Endothelial cell of umbilical vein (primary cell): ENCODE measurements at regions not wholly inside any gene's neighbourhood (a gene's known extent, or its start where the extent isn't known, plus 50 kb on each side); places are given as distances from the start of the nearest gene placed in this dataset.

Experiments used
- BruUV-seq: library from RNA; stranded (reverse); fragments of 400-500 nt; replicated peaks from 2 replicates; lab custom pipeline; 2021; lab: Mats Ljungman, UMichigan
- CTCF ChIA-PET: fragments of 300-600, 350-600 bp; sonication (Branson Sonifier 250); formaldehyde crosslinking; loops from one replicate; lab custom pipeline; 2021; ENCODE audit warnings: antibody characterized with exemption, inconsistent platforms; lab: Charles Lee
- POLR2A ChIA-PET: fragments of 300-600, 350-600 bp; sonication (Branson Sonifier 250); formaldehyde crosslinking; loops from one replicate; lab custom pipeline; 2021; ENCODE audit warnings: antibody characterized with exemption, inconsistent platforms; lab: Charles Lee
- DNase-seq: peaks from one replicate; pipeline ENCODE4 v3.0.0-alpha.2; 2011; ENCODE audit warnings: low read depth, low spot score
- FAIRE-seq: peaks from 2 replicates; lab custom pipeline; 2011; peaks lifted over from hg19 to GRCh38; lab: Jason Lieb, UNC
- H2AFZ ChIP-seq: 2 replicates; pipeline ENCODE4 v1.6.0; 2012; ENCODE audit warnings: low read depth, low read length, control low read depth, inconsistent platforms
- H3K27ac ChIP-seq: 2 replicates; pipeline ENCODE4 v1.5.1; 2011; ENCODE audit warnings: low read depth, mild to moderate bottlenecking, control low read depth, low read length, moderate library complexity; ENCODE audit not compliant: insufficient read depth
- H3K27me3 ChIP-seq, 2 experiments: 2 replicates each; pipeline versions ENCODE4 v1.6.0 to v1.6.1; 2011; ENCODE audit warnings: low read length in 2 of 2, mixed read lengths in 1 of 2; ENCODE audit not compliant: control insufficient read depth in 2 of 2, insufficient read depth in 2 of 2
- H3K36me3 ChIP-seq, 2 experiments: 2 replicates in 1 of 2; 3 replicates in 1 of 2; pipeline ENCODE4 v1.5.1; 2011; ENCODE audit warnings: low read length in 2 of 2, mild to moderate bottlenecking in 1 of 2, moderate library complexity in 1 of 2; ENCODE audit not compliant: control insufficient read depth in 2 of 2, insufficient read depth in 2 of 2; ENCODE audit errors: extremely low read depth in 1 of 2
- H3K4me1 ChIP-seq: 3 replicates; pipeline ENCODE4 v1.5.1; 2011; ENCODE audit warnings: mild to moderate bottlenecking, low read length; ENCODE audit not compliant: control insufficient read depth, insufficient read depth; ENCODE audit errors: extremely low read depth
- H3K4me2 ChIP-seq: 2 replicates; pipeline ENCODE4 v1.6.1; 2011; ENCODE audit warnings: low read length, control low read depth, mixed read lengths; ENCODE audit not compliant: insufficient read depth
- H3K4me3 ChIP-seq, 3 experiments: fragments of 200-600 bp in 1 of 3; sonication (generic), shearing (Covaris generic) in 1 of 3; replicated peaks in 1 of 3; 2 replicates each; pipeline ENCODE4 v1.5.1; 2011 to 2016; ENCODE audit warnings: control low read depth in 3 of 3, low read length in 3 of 3, mild to moderate bottlenecking in 2 of 3, inconsistent platforms in 1 of 3, low read depth in 1 of 3, moderate library complexity in 1 of 3; ENCODE audit not compliant: insufficient read depth in 1 of 3
- H3K79me2 ChIP-seq: 2 replicates; pipeline ENCODE4 v1.6.0; 2012; ENCODE audit warnings: low read length, inconsistent platforms; ENCODE audit not compliant: control insufficient read depth, insufficient read depth
- H3K9ac ChIP-seq: replicated peaks from 2 replicates; pipeline ENCODE3; 2011; ENCODE audit warnings: low read length, control low read depth; ENCODE audit not compliant: insufficient read depth; ENCODE audit errors: extremely low read depth
- H3K9me1 ChIP-seq: replicated peaks from 3 replicates; pipeline ENCODE4 v1.6.0; 2011; ENCODE audit warnings: mild to moderate bottlenecking, low read length; ENCODE audit not compliant: control insufficient read depth, insufficient read depth; ENCODE audit errors: extremely low read depth
- H3K9me3 ChIP-seq: replicated peaks from 2 replicates; pipeline ENCODE4 v1.5.1; 2012; ENCODE audit warnings: low read length, inconsistent platforms; ENCODE audit not compliant: control insufficient read depth, insufficient read depth
- H4K20me1 ChIP-seq: replicated peaks from 2 replicates; pipeline ENCODE3; 2011; ENCODE audit warnings: mild to moderate bottlenecking, low read length; ENCODE audit not compliant: control insufficient read depth, insufficient read depth; ENCODE audit errors: extremely low read depth
- EZH2 ChIP-seq: IDR thresholded peaks from 2 replicates; pipeline ENCODE4 v1.6.1; 2012; ENCODE audit warnings: borderline replicate concordance, low read depth, mild to moderate bottlenecking, moderate library complexity, low read length, inconsistent platforms; ENCODE audit not compliant: severe bottlenecking
- FOS ChIP-seq: IDR thresholded peaks from 2 replicates; pipeline ENCODE4 v1.6.1; 2011; ENCODE audit warnings: mild to moderate bottlenecking, low read length, moderate library complexity, borderline replicate concordance; ENCODE audit not compliant: insufficient read depth
- GATA2 ChIP-seq: IDR thresholded peaks from 2 replicates; pipeline ENCODE4 v1.7.0; 2011; ENCODE audit warnings: low read depth, mild to moderate bottlenecking, moderate library complexity, mixed read lengths, low read length; ENCODE audit not compliant: insufficient read length, insufficient read depth
- JUN ChIP-seq: IDR thresholded peaks from 2 replicates; pipeline ENCODE4 v1.6.1; 2011; ENCODE audit warnings: borderline replicate concordance, low read depth; ENCODE audit not compliant: insufficient read length, insufficient read depth
- MYC ChIP-seq: IDR thresholded peaks from one replicate; pipeline ENCODE4 v1.6.1; 2011; ENCODE audit warnings: mild to moderate bottlenecking, low read depth, low read length
- POLR2A ChIP-seq: IDR thresholded peaks from 2 replicates; pipeline ENCODE4 v1.6.1; 2012; ENCODE audit warnings: low read depth, mild to moderate bottlenecking, control low read depth, low read length
- POLR2AphosphoS5 ChIP-seq: IDR thresholded peaks from 2 replicates; pipeline ENCODE4 v1.6.1; 2012; ENCODE audit warnings: low read depth, mild to moderate bottlenecking, control low read depth, low read length, moderate library complexity; ENCODE audit not compliant: insufficient read depth
- dilution Hi-C: fragments of 300-500 bp; cut with MboI; formaldehyde crosslinking; loops from one replicate; pipeline ENCODE4 v1.15.0; 2019; ENCODE audit warnings: low sequenced_read_pairs; ENCODE audit not compliant: extremely low pct_ligation_motif_present
- intact Hi-C: fragments of 100-400 bp; cut with micrococcal nuclease; formaldehyde crosslinking; loops from one replicate; pipeline ENCODE4 v1.10.0; 2022
- TF ChIP-seq, protein P1 (sequence below): IDR thresholded peaks from 2 replicates; pipeline ENCODE4 v1.6.1; 2011; ENCODE audit not compliant: insufficient read depth, insufficient read length
- TF ChIP-seq, protein P2 (sequence below), 2 donors: IDR thresholded peaks; 1 replicate in 1 of 2; 2 replicates in 1 of 2; pipeline ENCODE4 v1.5.1; 2011; ENCODE audit warnings: low read length in 2 of 2, mild to moderate bottlenecking in 2 of 2, moderate library complexity in 2 of 2, control low read depth in 1 of 2, inconsistent platforms in 1 of 2, low read depth in 1 of 2; ENCODE audit not compliant: insufficient read depth in 1 of 2; ENCODE audit errors: extremely low read depth in 1 of 2

- Histone ChIP-seq H2AFZ (no peak overlapping the region), H3K4me3 (no peak overlapping the region), H3K27ac (no peak overlapping the region), H3K79me2 (no peaks in the 10 kb centered on the region), H3K9me1 (no peaks in the 10 kb centered on the region), H3K4me2 (no peak overlapping the region), H3K4me1 (no peaks in the 10 kb centered on the region), H3K9me3 (no peaks in the 10 kb centered on the region), H3K9ac (no peak overlapping the region), H3K27me3 (no peaks in the 10 kb centered on the region), H3K36me3 (no peaks in the 10 kb centered on the region), H4K20me1 (no peaks in the 10 kb centered on the region)
- DNase-seq (no peak), FAIRE-seq (no peak)
- intact Hi-C loops, result no loop called here
- no TSS peak for BruUV-seq
- ChIA-PET POLR2A (no interaction called here), CTCF (no interaction called here)
- dilution Hi-C loops, result no loop called here
- TF ChIP-seq GATA2 (no peak), MYC (no peak), POLR2A (no peak), EZH2 (no peak), FOS (no peak), POLR2AphosphoS5 (no peak), JUN (no peak)
- TF ChIP-seq, protein P1, sequence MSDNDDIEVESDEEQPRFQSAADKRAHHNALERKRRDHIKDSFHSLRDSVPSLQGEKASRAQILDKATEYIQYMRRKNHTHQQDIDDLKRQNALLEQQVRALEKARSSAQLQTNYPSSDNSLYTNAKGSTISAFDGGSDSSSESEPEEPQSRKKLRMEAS, result no peak
- TF ChIP-seq, protein P2, sequence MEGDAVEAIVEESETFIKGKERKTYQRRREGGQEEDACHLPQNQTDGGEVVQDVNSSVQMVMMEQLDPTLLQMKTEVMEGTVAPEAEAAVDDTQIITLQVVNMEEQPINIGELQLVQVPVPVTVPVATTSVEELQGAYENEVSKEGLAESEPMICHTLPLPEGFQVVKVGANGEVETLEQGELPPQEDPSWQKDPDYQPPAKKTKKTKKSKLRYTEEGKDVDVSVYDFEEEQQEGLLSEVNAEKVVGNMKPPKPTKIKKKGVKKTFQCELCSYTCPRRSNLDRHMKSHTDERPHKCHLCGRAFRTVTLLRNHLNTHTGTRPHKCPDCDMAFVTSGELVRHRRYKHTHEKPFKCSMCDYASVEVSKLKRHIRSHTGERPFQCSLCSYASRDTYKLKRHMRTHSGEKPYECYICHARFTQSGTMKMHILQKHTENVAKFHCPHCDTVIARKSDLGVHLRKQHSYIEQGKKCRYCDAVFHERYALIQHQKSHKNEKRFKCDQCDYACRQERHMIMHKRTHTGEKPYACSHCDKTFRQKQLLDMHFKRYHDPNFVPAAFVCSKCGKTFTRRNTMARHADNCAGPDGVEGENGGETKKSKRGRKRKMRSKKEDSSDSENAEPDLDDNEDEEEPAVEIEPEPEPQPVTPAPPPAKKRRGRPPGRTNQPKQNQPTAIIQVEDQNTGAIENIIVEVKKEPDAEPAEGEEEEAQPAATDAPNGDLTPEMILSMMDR (IDR thresholded peaks at IDR 0.05; ENCODE audit: extremely low read depth in 1 of 2, insufficient read depth in 1 of 2, low read depth in 1 of 2, low read length in 2 of 2), result no peak
Observed at GRCh38 chr3:147313513-147313912, 92.8 kb downstream of the ZIC4 start.
